ENCODE measurements at regions not wholly inside any gene's neighbourhood (a gene's known extent, or its start where the extent isn't known, plus 50 kb on each side); places are given as distances from the start of the nearest gene placed in this dataset.

DNA sequence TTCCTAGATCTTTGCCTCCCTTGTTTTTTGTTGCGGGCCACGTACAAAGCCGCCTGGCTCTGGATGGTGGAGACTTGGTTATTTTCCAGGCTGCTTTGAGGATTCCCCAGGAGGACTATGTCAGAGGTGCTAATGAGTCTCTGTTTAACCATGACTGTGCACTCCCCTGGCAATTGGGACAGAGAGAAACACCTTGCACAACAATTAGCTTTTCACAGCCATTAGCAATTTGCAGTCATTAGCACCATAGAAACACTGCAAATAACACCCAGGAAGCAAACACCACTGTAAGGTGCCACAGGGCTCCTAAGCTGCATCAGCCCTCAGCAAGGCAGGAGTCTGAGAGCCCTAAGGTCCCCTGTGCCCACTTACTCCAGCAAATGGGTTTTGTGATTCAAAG lies 201.0 kb upstream of the VLDLR start (continued):
- no peak for TF ChIP-seq NONO (IDR thresholded peaks at IDR 0.05; ENCODE audit: low read depth in 2 of 2, low read length in 1 of 2)
- no peak for TF ChIP-seq CCNT2 (IDR thresholded peaks at IDR 0.05; ENCODE audit: borderline replicate concordance, extremely low read depth, insufficient read length, low read depth, low read length)

DNA sequence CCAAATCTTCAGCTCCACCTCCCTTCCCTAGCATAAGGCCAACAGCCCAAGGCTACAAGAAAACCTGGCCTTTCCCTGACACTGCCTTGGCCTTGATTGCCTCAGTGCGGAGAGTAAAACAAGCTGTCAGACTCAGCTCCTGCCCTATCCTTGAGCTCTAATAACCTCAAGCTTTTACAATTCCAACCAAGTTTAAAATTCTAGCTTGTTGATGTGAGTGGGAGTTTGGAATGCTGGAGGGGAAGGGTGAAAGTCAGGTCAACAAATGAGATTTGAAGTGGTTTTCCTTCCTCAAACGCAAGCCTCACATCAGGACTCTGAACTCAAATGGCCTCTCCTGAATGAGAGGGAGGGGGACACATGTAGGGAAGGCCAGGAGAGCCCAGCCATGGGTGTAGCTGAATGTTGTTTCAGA lies 197.0 kb upstream of the VLDLR start:
- ChIA-PET POLR2A (no interaction called here), CTCF (ENCODE audit: low intra/inter-chr PET ratio) (no interaction called here)
- DNase-seq (ENCODE audit: extremely low read depth in 1 of 4, low spot score in 3 of 4) (no peak), FAIRE-seq (no peak), ATAC-seq (no peak)
- Histone ChIP-seq H4K20me1 (replicated peaks; ENCODE audit: control insufficient read depth, insufficient read depth, low read length) (no peaks in the 10 kb centered on the region), H3K36me3 (ENCODE audit: control insufficient read depth, insufficient read depth, low read length) (no peaks in the 10 kb centered on the region), H3K9me1 (ENCODE audit: control insufficient read depth, insufficient read depth, low read length) (no peaks in the 10 kb centered on the region), H3K4me1 (replicated peaks in 1 of 2; ENCODE audit: control insufficient read depth in 2 of 2, insufficient read depth in 2 of 2, low read length in 2 of 2) (no peaks in the 10 kb centered on the region), H3K4me3 (no peak overlapping the region), H3K9ac (ENCODE audit: insufficient read depth in 1 of 2, low read depth in 2 of 2, low read length in 2 of 2) (no peak overlapping the region), H3K27me3 (ENCODE audit: control insufficient read depth in 2 of 2, insufficient read depth in 2 of 2, low read length in 2 of 2) (no peaks in the 10 kb centered on the region), H3K4me2 (ENCODE audit: insufficient read depth, low read length) (no peak overlapping the region), H3K9me3 (replicated peaks; ENCODE audit: control insufficient read depth, insufficient read depth, low read depth, low read length) (no peaks in the 10 kb centered on the region), H2AFZ (ENCODE audit: low read depth, low read length) (no peak overlapping the region), H3K79me2 (ENCODE audit: control insufficient read depth, insufficient read depth, low read length) (no peaks in the 10 kb centered on the region), H3K27ac (ENCODE audit: extremely low read depth, low read depth, low read length) (no peak overlapping the region)
- in situ Hi-C loops (cut with MboI) (no loop called here), intact Hi-C loops (cut with micrococcal nuclease) (no loop called here)
- WGBS (ENCODE audit: insufficient coverage, low coverage, missing lambda C conversion rate), result 0% methylated on average over 2 of the region's 2 CpGs
- no TSS peak for BruUV-seq (replicated peaks)
- TF ChIP-seq, protein P1, sequence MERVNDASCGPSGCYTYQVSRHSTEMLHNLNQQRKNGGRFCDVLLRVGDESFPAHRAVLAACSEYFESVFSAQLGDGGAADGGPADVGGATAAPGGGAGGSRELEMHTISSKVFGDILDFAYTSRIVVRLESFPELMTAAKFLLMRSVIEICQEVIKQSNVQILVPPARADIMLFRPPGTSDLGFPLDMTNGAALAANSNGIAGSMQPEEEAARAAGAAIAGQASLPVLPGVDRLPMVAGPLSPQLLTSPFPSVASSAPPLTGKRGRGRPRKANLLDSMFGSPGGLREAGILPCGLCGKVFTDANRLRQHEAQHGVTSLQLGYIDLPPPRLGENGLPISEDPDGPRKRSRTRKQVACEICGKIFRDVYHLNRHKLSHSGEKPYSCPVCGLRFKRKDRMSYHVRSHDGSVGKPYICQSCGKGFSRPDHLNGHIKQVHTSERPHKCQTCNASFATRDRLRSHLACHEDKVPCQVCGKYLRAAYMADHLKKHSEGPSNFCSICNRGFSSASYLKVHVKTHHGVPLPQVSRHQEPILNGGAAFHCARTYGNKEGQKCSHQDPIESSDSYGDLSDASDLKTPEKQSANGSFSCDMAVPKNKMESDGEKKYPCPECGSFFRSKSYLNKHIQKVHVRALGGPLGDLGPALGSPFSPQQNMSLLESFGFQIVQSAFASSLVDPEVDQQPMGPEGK (CRISPR knock-in tag; IDR thresholded peaks at IDR 0.05; ENCODE audit: borderline replicate concordance), result no peak
- TF ChIP-seq ZFP30 (CRISPR knock-in tag; IDR thresholded peaks at IDR 0.05; ENCODE audit: borderline replicate concordance) (no peak), MTA3 (IDR thresholded peaks at IDR 0.05; ENCODE audit: borderline replicate concordance) (no peak), ZFP1 (CRISPR knock-in tag; IDR thresholded peaks at IDR 0.05) (no peak), TAF1 (IDR thresholded peaks at IDR 0.05; ENCODE audit: control insufficient read depth, extremely low read depth, insufficient read depth, low read length, severe bottlenecking) (no peak), KAT7 (CRISPR knock-in tag; IDR thresholded peaks at IDR 0.05; ENCODE audit: borderline replicate concordance) (no peak), RBM39 (optimal IDR thresholded peaks at IDR 0.05; ENCODE audit: low read depth, low read length) (no peak), POU5F1 (IDR thresholded peaks at IDR 0.05; ENCODE audit: borderline replicate concordance, low read depth, low read length, partially characterized antibody) (no peak)
- TF ChIP-seq, protein P2, sequence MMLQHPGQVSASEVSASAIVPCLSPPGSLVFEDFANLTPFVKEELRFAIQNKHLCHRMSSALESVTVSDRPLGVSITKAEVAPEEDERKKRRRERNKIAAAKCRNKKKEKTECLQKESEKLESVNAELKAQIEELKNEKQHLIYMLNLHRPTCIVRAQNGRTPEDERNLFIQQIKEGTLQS (IDR thresholded peaks at IDR 0.05), result no peak
- TF ChIP-seq, protein P2 (CRISPR knock-in tag; conservative IDR thresholded peaks at IDR 0.05), result no peak
- TF ChIP-seq, protein P3, sequence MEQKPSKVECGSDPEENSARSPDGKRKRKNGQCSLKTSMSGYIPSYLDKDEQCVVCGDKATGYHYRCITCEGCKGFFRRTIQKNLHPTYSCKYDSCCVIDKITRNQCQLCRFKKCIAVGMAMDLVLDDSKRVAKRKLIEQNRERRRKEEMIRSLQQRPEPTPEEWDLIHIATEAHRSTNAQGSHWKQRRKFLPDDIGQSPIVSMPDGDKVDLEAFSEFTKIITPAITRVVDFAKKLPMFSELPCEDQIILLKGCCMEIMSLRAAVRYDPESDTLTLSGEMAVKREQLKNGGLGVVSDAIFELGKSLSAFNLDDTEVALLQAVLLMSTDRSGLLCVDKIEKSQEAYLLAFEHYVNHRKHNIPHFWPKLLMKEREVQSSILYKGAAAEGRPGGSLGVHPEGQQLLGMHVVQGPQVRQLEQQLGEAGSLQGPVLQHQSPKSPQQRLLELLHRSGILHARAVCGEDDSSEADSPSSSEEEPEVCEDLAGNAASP (IDR thresholded peaks at IDR 0.05), result no peak
- TF ChIP-seq, protein P4, sequence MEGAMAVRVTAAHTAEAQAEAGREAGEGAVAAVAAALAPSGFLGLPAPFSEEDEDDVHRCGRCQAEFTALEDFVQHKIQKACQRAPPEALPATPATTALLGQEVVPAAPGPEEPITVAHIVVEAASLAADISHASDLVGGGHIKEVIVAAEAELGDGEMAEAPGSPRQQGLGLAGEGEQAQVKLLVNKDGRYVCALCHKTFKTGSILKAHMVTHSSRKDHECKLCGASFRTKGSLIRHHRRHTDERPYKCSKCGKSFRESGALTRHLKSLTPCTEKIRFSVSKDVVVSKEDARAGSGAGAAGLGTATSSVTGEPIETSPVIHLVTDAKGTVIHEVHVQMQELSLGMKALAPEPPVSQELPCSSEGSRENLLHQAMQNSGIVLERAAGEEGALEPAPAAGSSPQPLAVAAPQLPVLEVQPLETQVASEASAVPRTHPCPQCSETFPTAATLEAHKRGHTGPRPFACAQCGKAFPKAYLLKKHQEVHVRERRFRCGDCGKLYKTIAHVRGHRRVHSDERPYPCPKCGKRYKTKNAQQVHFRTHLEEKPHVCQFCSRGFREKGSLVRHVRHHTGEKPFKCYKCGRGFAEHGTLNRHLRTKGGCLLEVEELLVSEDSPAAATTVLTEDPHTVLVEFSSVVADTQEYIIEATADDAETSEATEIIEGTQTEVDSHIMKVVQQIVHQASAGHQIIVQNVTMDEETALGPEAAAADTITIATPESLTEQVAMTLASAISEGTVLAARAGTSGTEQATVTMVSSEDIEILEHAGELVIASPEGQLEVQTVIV (CRISPR knock-in tag; IDR thresholded peaks at IDR 0.05; ENCODE audit: borderline replicate concordance), result no peak
